Uterus (tissue), 3 donors: ENCODE measurements at regions not wholly inside any gene's neighbourhood (a gene's known extent, or its start where the extent isn't known, plus 50 kb on each side); places are given as distances from the start of the nearest gene placed in this dataset.

Experiments
- DNase-seq, 2 donors: peaks; one replicate each; pipeline ENCODE4 v3.0.0-alpha.2; 2019 to 2020
- H3K27ac ChIP-seq, 2 donors: fragments of 200-600 bp; sonication (generic); 1 replicate in 1 of 2; 2 replicates in 1 of 2; pipeline ENCODE4 v1.5.1; 2016 to 2018
- H3K27me3 ChIP-seq, 2 donors: fragments of 200-600 bp; sonication (generic); one replicate each; pipeline ENCODE4 v1.5.1; 2018 to 2019; ENCODE audit warnings: control low read depth in 1 of 2
- H3K36me3 ChIP-seq, 2 donors: fragments of 200-600 bp; sonication (generic); one replicate each; pipeline ENCODE4 v1.5.1; 2019; ENCODE audit warnings: control low read depth in 1 of 2
- H3K4me1 ChIP-seq, 2 donors: fragments of 200-600 bp; sonication (generic); one replicate each; pipeline ENCODE4 v1.5.1; 2018 to 2019; ENCODE audit warnings: control low read depth in 1 of 2
- H3K4me3 ChIP-seq, 2 donors: fragments of 200-600 bp; sonication (generic); 1 replicate in 1 of 2; 2 replicates in 1 of 2; pipeline ENCODE4 v1.5.1; 2018 to 2019; ENCODE audit warnings: mild to moderate bottlenecking in 1 of 2
- H3K9me3 ChIP-seq, 2 donors: fragments of 200-600 bp; sonication (generic); one replicate each; pipeline ENCODE4 v1.5.1; 2019; ENCODE audit warnings: control low read depth in 1 of 2
- CTCF ChIP-seq, 4 experiments: fragments of 200-600 bp in 2 of 4; fragments of 450-650 bp in 2 of 4; sonication (generic) in 2 of 4; IDR thresholded peaks; one replicate each; pipeline ENCODE4 v1.5.1; 2016 to 2019; ENCODE audit warnings: antibody characterized with exemption in 4 of 4, mild to moderate bottlenecking in 2 of 4, moderate library complexity in 1 of 4
- POLR2A ChIP-seq, 2 donors: fragments of 450-650 bp; IDR thresholded peaks; one replicate each; pipeline ENCODE4 v1.6.1; 2016; ENCODE audit warnings: antibody characterized with exemption in 2 of 2, mild to moderate bottlenecking in 1 of 2, moderate library complexity in 1 of 2
- intact Hi-C: fragments of 100-400 bp; cut with DNase I; formaldehyde crosslinking; loops from one replicate; pipeline ENCODE4 v1.15.1; 2023; ENCODE audit warnings: low total_unique reads
- donor health status: DM: yes; HTN: yes; CAD: no.

- no peak overlapping the region for H3K27ac ChIP-seq
- intact Hi-C loops, result no loop called here
- H3K4me3 ChIP-seq, result no peak overlapping the region
- no peaks in the 10 kb centered on the region for H3K36me3 ChIP-seq
- no peaks in the 10 kb centered on the region for H3K27me3 ChIP-seq
- no peak for DNase-seq
- H3K9me3 ChIP-seq, result no peaks in the 10 kb centered on the region
- H3K4me1 ChIP-seq, result no peaks in the 10 kb centered on the region
- no peak for TF ChIP-seq CTCF (IDR thresholded peaks at IDR 0.05)
- no peak for TF ChIP-seq POLR2A (IDR thresholded peaks at IDR 0.05)
Observed at GRCh38 chr14:61899497-61899896, 137.3 kb downstream of the SNAPC1 start.

GRCh38 chr14:61904946-61905345 is 142.7 kb downstream of the SNAPC1 start:
- no peak overlapping the region for H3K4me3 ChIP-seq
- H3K36me3 ChIP-seq, result no peaks in the 10 kb centered on the region
- H3K27ac ChIP-seq, result no peak overlapping the region
- H3K9me3 ChIP-seq, result no peaks in the 10 kb centered on the region
- intact Hi-C loops, result no loop called here
- H3K4me1 ChIP-seq, result no peaks in the 10 kb centered on the region
- no peak for TF ChIP-seq POLR2A (IDR thresholded peaks at IDR 0.05)
- no peak for TF ChIP-seq CTCF (IDR thresholded peaks at IDR 0.05)
- no peaks in the 10 kb centered on the region for H3K27me3 ChIP-seq
- DNase-seq, result no peak

- no peak overlapping the region for H3K4me3 ChIP-seq
- intact Hi-C loops, result no loop called here
- H3K4me1 ChIP-seq, result no peaks in the 10 kb centered on the region
- no peak overlapping the region for H3K27ac ChIP-seq
- TF ChIP-seq CTCF (IDR thresholded peaks at IDR 0.05) (no peak), POLR2A (IDR thresholded peaks at IDR 0.05) (no peak)
- H3K27me3 ChIP-seq, result no peaks in the 10 kb centered on the region
- H3K9me3 ChIP-seq, result no peaks in the 10 kb centered on the region
- no peaks in the 10 kb centered on the region for H3K36me3 ChIP-seq
- DNase-seq, result no peak
Observed at GRCh38 chr14:61911574-61911973, 149.4 kb downstream of the SNAPC1 start.

- DNase-seq, result no peak
- intact Hi-C loops, result no loop called here
Observed at GRCh38 chr14:61918998-61919397, 156.8 kb downstream of the SNAPC1 start.

GRCh38 chr14:61923348-61923747 is 161.1 kb downstream of the SNAPC1 start:
- Histone ChIP-seq H3K4me3 (no peak overlapping the region), H3K27ac (no peak overlapping the region), H3K36me3 (no peaks in the 10 kb centered on the region), H3K27me3 (no peaks in the 10 kb centered on the region), H3K4me1 (no peaks in the 10 kb centered on the region), H3K9me3 (no peaks in the 10 kb centered on the region)
- intact Hi-C loops, result no loop called here
- no peak for TF ChIP-seq POLR2A (IDR thresholded peaks at IDR 0.05)
- TF ChIP-seq CTCF (IDR thresholded peaks at IDR 0.05), result no peak
- DNase-seq, result no peak

More at GRCh38 chr14:61918998-61919397, 156.8 kb downstream of the SNAPC1 start:
- Histone ChIP-seq H3K36me3 (no peaks in the 10 kb centered on the region), H3K27me3 (no peaks in the 10 kb centered on the region), H3K4me3 (no peak overlapping the region), H3K4me1 (no peaks in the 10 kb centered on the region), H3K9me3 (no peaks in the 10 kb centered on the region), H3K27ac (no peak overlapping the region)
- no peak for TF ChIP-seq CTCF (IDR thresholded peaks at IDR 0.05)
- no peak for TF ChIP-seq POLR2A (IDR thresholded peaks at IDR 0.05)
